Spleen (tissue), 11 donors: ENCODE measurements at regions not wholly inside any gene's neighbourhood (a gene's known extent, or its start where the extent isn't known, plus 50 kb on each side); places are given as distances from the start of the nearest gene placed in this dataset.

Source experiments
- DNase-seq: peaks from one replicate; pipeline ENCODE4 v3.0.0-alpha.2; 2020
- H3K27ac ChIP-seq, 8 donors: fragments of 200-600 bp; sonication (generic) in 7 of 8; 1 replicate in 4 of 8; 2 replicates in 4 of 8; pipeline versions ENCODE4 v1.5.0 to v1.8.0; 2016 to 2021; ENCODE audit warnings: inconsistent platforms in 4 of 8, mild to moderate bottlenecking in 4 of 8, moderate library complexity in 1 of 8
- H3K27me3 ChIP-seq, 7 donors: fragments of 200-600 bp; sonication (generic) in 6 of 7; replicated peaks in 1 of 7; 1 replicate in 4 of 7; 2 replicates in 3 of 7; pipeline versions ENCODE4 v1.5.0 to v1.8.0; 2016 to 2021; ENCODE audit warnings: inconsistent platforms in 3 of 7, mild to moderate bottlenecking in 1 of 7
- H3K36me3 ChIP-seq, 6 donors: fragments of 200-600 bp; sonication (generic) in 5 of 6; 1 replicate in 4 of 6; 2 replicates in 2 of 6; pipeline versions ENCODE4 v1.5.0 to v1.8.0; 2016 to 2021; ENCODE audit warnings: inconsistent platforms in 2 of 6
- H3K4me1 ChIP-seq, 6 donors: fragments of 200-600 bp; sonication (generic) in 5 of 6; 1 replicate in 3 of 6; 2 replicates in 3 of 6; pipeline versions ENCODE4 v1.5.0 to v1.8.0; 2016 to 2021; ENCODE audit warnings: inconsistent platforms in 3 of 6
- H3K4me3 ChIP-seq, 8 donors: fragments of 200-600 bp; sonication (generic) in 7 of 8; 1 replicate in 4 of 8; 2 replicates in 4 of 8; pipeline versions ENCODE4 v1.5.0 to v1.8.0; 2016 to 2021; ENCODE audit warnings: inconsistent platforms in 4 of 8, mild to moderate bottlenecking in 4 of 8, moderate library complexity in 2 of 8
- H3K9me3 ChIP-seq, 8 donors: fragments of 200-600 bp; sonication (generic) in 7 of 8; 1 replicate in 4 of 8; 2 replicates in 4 of 8; pipeline versions ENCODE4 v1.5.0 to v1.8.0; 2016 to 2021; ENCODE audit warnings: inconsistent platforms in 4 of 8
- CTCF ChIP-seq, 11 experiments: fragments of 200-600 bp in 7 of 11; fragments of 450-650 bp in 4 of 11; sonication (generic) in 4 of 11; IDR thresholded peaks in 8 of 11; conservative IDR thresholded peaks in 3 of 11; 1 replicate in 7 of 11; 2 replicates in 4 of 11; pipeline versions ENCODE4 v1.4.0 to v1.8.0; 2016 to 2021; ENCODE audit warnings: antibody characterized with exemption in 11 of 11, inconsistent platforms in 4 of 11, mild to moderate bottlenecking in 1 of 11
- POLR2A ChIP-seq, 3 donors: fragments of 450-650 bp; IDR thresholded peaks; one replicate each; pipeline ENCODE4 v1.5.1; 2017; ENCODE audit warnings: antibody characterized with exemption in 3 of 3, mild to moderate bottlenecking in 1 of 3
- POLR2AphosphoS5 ChIP-seq, 3 donors: sonication (generic); formaldehyde crosslinking; IDR thresholded peaks; one replicate each; pipeline ENCODE4 v1.5.1; 2017; ENCODE audit warnings: antibody characterized with exemption in 3 of 3
- WGBS, 5 donors: extraction: QIAGEN DNeasy Blood & Tissue Kit in 3 of 5; methylation state at CpG; one replicate each; pipeline versions ENCODE4 v1.1.5 to v1.1.7; 2013 to 2018; 5-methylcytosine and 5-hydroxymethylcytosine counted together
- intact Hi-C: fragments of 100-400 bp; cut with DNase I; formaldehyde crosslinking; loops from one replicate; pipeline ENCODE4 v1.15.0; 2023; ENCODE audit warnings: low total_unique reads
- donor health status: healthy with polysubstance abuse.
- donor health status: DM: no; HTN: no; CAD: no; lungs with moderate emphysema.
- donor health status: DM: no; HTN: no; CAD: no.
- donor health status: Bipolar disorder and iron deficiency.
- donor health status: healthy.
- donor health status: DM: no; HTN: no; CAD: no.
- donor health status: DM: yes; HTN: yes; CAD: no.

DNA sequence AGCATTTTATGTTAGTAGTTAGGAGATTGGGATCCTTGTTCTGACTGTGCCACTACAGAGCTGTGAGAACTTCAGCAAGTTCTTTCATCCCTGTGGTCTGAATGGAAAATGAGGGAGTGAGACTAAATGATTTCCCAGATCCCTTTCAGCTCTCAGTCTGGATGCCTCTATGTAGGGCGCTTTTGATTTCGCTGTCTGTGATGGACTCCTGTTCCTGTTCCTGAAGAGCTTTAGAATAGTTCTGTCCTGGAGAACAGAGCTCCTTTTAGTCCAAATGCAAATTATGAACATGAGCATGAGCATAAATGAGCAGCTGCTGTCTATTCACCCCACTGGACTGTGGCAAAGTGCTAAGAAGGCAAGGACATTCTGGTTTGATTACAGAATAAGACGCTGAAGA lies 61.4 kb upstream of the NT5E start:
- intact Hi-C loops, result no loop called here
- 87 to 95% (median 94%) methylated on average over 3 of the region's 3 CpGs for WGBS, 5 donors

DNA sequence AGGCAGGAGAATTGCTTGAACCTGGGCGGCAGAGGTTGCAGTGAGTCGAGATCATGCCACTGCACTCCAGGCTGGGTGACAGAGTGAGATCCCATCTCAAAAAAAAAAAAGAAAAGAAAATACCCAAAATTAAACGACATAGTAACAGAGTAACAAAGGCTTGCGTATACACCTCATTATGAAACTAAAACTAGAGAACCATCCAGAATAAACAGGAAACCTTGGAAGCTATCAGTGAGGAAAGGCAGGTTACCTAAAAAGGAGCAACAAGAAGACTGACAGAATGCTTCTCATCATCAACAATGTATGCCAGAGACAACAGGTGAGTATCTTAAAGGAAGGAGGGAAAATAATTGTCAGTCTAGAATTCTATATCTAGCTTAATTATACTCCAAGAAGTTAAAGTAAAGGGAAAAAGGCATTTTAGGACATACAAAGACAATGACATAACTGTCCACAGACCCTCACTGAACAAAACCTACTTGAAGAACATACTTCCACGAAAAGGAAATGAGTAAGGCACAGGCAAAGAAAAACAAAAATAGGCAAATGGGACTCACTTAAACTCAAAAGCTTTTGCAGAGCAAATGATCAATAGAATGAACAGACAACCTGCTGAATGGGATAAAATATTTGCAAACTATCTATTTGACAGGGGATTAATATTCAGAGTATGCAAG lies 64.1 kb upstream of the NT5E start:
- H3K36me3 ChIP-seq, result no peaks in the 10 kb centered on the region
- no peak for DNase-seq
- intact Hi-C loops, result no loop called here
- no peaks in the 10 kb centered on the region for H3K9me3 ChIP-seq
- no peak overlapping the region for H3K27ac ChIP-seq
- no peak overlapping the region for H3K4me3 ChIP-seq
- peaks cover 0 to 3% (median 0%) of the 10 kb centered on the region in 7 donors for H3K27me3 ChIP-seq
- TF ChIP-seq POLR2AphosphoS5 (IDR thresholded peaks at IDR 0.05) (no peak), CTCF (IDR thresholded peaks at IDR 0.05 in 8 of 11, conservative IDR thresholded peaks at IDR 0.05 in 3 of 11) (no peak), POLR2A (IDR thresholded peaks at IDR 0.05) (no peak)
- 69 to 82% (median 80%) methylated on average over 5 of the region's 5 CpGs for WGBS, 5 donors
- H3K4me1 ChIP-seq, result no peaks in the 10 kb centered on the region

More for the DNA sequence above, 61.4 kb upstream of the NT5E start:
- H3K27me3 ChIP-seq, result peaks cover 0 to 3% (median 0%) of the 10 kb centered on the region in 7 donors
- TF ChIP-seq POLR2AphosphoS5 (IDR thresholded peaks at IDR 0.05) (no peak), CTCF (IDR thresholded peaks at IDR 0.05 in 8 of 11, conservative IDR thresholded peaks at IDR 0.05 in 3 of 11) (no peak), POLR2A (IDR thresholded peaks at IDR 0.05) (no peak)
- DNase-seq, result no peak
- no peak overlapping the region for H3K27ac ChIP-seq
- H3K9me3 ChIP-seq, result no peaks in the 10 kb centered on the region
- no peak overlapping the region for H3K4me3 ChIP-seq
- H3K4me1 ChIP-seq, result no peaks in the 10 kb centered on the region
- H3K36me3 ChIP-seq, result no peaks in the 10 kb centered on the region

DNA sequence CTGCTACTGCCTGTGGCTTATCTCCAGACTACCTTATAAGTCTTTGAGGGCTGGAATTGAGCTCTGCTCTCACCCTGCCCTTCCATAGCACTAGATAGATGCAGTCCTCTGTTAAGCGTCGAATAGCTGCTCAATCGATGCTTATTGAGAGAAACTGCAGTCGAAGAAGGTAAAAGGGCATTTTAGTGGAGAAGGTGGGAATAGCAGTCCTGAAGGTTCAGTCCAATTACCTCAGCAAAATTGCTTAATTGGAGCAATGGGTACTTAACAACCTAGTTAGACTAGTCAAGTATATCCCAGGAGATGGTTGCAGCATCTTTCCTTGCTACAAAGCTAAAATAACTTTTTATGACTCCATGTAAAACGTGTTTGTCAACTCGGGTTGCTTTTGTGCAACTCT lies 66.8 kb upstream of the NT5E start:
- Histone ChIP-seq H3K4me3 (no peak overlapping the region), H3K36me3 (no peaks in the 10 kb centered on the region), H3K27me3 (no peaks in the 10 kb centered on the region), H3K27ac (no peak overlapping the region), H3K4me1 (no peaks in the 10 kb centered on the region), H3K9me3 (no peaks in the 10 kb centered on the region)
- TF ChIP-seq POLR2AphosphoS5 (IDR thresholded peaks at IDR 0.05) (no peak), CTCF (IDR thresholded peaks at IDR 0.05 in 8 of 11, conservative IDR thresholded peaks at IDR 0.05 in 3 of 11) (no peak), POLR2A (IDR thresholded peaks at IDR 0.05) (no peak)
- intact Hi-C loops, result no loop called here
- no peak for DNase-seq
- WGBS, 5 donors, result 55 to 79% (median 57%) methylated on average over 6 of the region's 6 CpGs

- Histone ChIP-seq H3K4me1 (no peaks in the 10 kb centered on the region), H3K27ac (no peak overlapping the region)
- intact Hi-C loops, result no loop called here
Measured at GRCh38 chr6:85382541-85382940, 67.3 kb upstream of the NT5E start.

More at GRCh38 chr6:85382541-85382940, 67.3 kb upstream of the NT5E start:
- Histone ChIP-seq H3K36me3 (no peaks in the 10 kb centered on the region), H3K4me3 (no peak overlapping the region), H3K27me3 (no peaks in the 10 kb centered on the region), H3K9me3 (no peaks in the 10 kb centered on the region)
- DNase-seq, result no peak
- TF ChIP-seq POLR2AphosphoS5 (IDR thresholded peaks at IDR 0.05) (no peak), POLR2A (IDR thresholded peaks at IDR 0.05) (no peak), CTCF (IDR thresholded peaks at IDR 0.05 in 8 of 11, conservative IDR thresholded peaks at IDR 0.05 in 3 of 11) (no peak)
- WGBS, 5 donors, result 80 to 86% (median 83%) methylated on average over 5 of the region's 5 CpGs
